Hepatocyte (in vitro differentiated cells): ENCODE measurements at regions not wholly inside any gene's neighbourhood (a gene's known extent, or its start where the extent isn't known, plus 50 kb on each side); places are given as distances from the start of the nearest gene placed in this dataset.

Experiments used
- EZH2 ChIP-seq: fragments of 200-600 bp; sonication (generic); IDR thresholded peaks from 2 replicates; pipeline ENCODE4 v1.6.1; 2016; ENCODE audit warnings: antibody characterized with exemption, mild to moderate bottlenecking, borderline replicate concordance
- TF ChIP-seq, protein P1 (sequence below): fragments of 200-600 bp; sonication (generic); IDR thresholded peaks from 2 replicates; pipeline ENCODE4 v1.5.1; 2016; ENCODE audit warnings: antibody characterized with exemption, mild to moderate bottlenecking; ENCODE audit not compliant: poor library complexity

DNA sequence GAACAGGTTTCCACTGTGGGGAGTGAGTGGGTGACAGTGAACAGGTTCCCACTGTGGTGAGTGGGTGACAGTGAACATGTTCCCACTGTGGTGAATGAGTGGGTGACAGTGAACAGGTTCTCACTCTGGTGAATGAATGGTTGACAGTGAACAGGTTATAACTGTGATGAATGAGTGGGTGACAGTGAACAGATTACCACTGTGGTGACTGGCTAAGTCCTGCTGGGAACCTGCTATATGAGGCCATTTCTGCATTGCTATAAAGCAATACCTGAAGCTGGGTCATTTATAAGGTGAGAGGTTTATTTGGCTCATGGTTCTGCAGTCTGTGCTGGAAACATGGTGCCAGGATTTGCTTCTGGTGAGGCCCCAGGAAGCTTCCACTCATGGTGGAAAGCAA, 637.1 kb downstream of the UQCRFS1 start:
- TF ChIP-seq EZH2: no peak
- TF ChIP-seq, protein P1, sequence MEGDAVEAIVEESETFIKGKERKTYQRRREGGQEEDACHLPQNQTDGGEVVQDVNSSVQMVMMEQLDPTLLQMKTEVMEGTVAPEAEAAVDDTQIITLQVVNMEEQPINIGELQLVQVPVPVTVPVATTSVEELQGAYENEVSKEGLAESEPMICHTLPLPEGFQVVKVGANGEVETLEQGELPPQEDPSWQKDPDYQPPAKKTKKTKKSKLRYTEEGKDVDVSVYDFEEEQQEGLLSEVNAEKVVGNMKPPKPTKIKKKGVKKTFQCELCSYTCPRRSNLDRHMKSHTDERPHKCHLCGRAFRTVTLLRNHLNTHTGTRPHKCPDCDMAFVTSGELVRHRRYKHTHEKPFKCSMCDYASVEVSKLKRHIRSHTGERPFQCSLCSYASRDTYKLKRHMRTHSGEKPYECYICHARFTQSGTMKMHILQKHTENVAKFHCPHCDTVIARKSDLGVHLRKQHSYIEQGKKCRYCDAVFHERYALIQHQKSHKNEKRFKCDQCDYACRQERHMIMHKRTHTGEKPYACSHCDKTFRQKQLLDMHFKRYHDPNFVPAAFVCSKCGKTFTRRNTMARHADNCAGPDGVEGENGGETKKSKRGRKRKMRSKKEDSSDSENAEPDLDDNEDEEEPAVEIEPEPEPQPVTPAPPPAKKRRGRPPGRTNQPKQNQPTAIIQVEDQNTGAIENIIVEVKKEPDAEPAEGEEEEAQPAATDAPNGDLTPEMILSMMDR: no peak
